Neuronal stem cell (in vitro differentiated cells): ENCODE measurements at regions not wholly inside any gene's neighbourhood (a gene's known extent, or its start where the extent isn't known, plus 50 kb on each side); places are given as distances from the start of the nearest gene placed in this dataset.
A peak's percentile ranks its signal among the peaks of the same experiment; 100 is the strongest.

ENCODE experiments used
- DNase-seq: peaks from one replicate; pipeline ENCODE4 v3.0.0-alpha.2; 2013; ENCODE audit warnings: low spot score
- H2AFZ ChIP-seq: one replicate; pipeline ENCODE4 v1.6.1; 2013; ENCODE audit warnings: mild to moderate bottlenecking, low read length, inconsistent platforms
- H2AK5ac ChIP-seq: 2 replicates; pipeline ENCODE4 v1.6.1; 2013; ENCODE audit warnings: low read depth, mild to moderate bottlenecking, inconsistent platforms, low read length, moderate library complexity, mixed read lengths
- H2BK120ac ChIP-seq: 2 replicates; pipeline ENCODE4 v1.6.1; 2013; ENCODE audit warnings: low read depth, mild to moderate bottlenecking, inconsistent platforms, low read length, moderate library complexity, mixed read lengths
- H2BK12ac ChIP-seq: one replicate; pipeline ENCODE4 v1.6.1; 2013; ENCODE audit warnings: low read length, inconsistent platforms
- H2BK15ac ChIP-seq: 2 replicates; pipeline ENCODE4 v1.6.1; 2013; ENCODE audit warnings: mild to moderate bottlenecking, low read length, inconsistent platforms, mixed read lengths
- H2BK5ac ChIP-seq: one replicate; pipeline ENCODE4 v1.6.1; 2013; ENCODE audit warnings: inconsistent platforms, mild to moderate bottlenecking, low read length, moderate library complexity
- H3K14ac ChIP-seq: one replicate; pipeline ENCODE4 v1.6.1; 2013; ENCODE audit warnings: low read length, inconsistent platforms
- H3K18ac ChIP-seq: 2 replicates; pipeline ENCODE4 v1.6.1; 2013; ENCODE audit warnings: low read length, inconsistent platforms
- H3K23ac ChIP-seq: 2 replicates; pipeline ENCODE4 v1.6.1; 2013; ENCODE audit warnings: low read depth, mild to moderate bottlenecking, mixed read lengths, low read length, inconsistent platforms; ENCODE audit not compliant: poor library complexity
- H3K27ac ChIP-seq: replicated peaks from 3 replicates; pipeline ENCODE4 v1.5.1; 2013; ENCODE audit warnings: low read length, inconsistent platforms
- H3K27me3 ChIP-seq, 3 experiments: 2 replicates each; pipeline ENCODE4 v1.6.1; 2013; ENCODE audit warnings: low read length in 3 of 3, mild to moderate bottlenecking in 2 of 3, inconsistent platforms in 1 of 3, low read depth in 1 of 3, mixed read lengths in 1 of 3, moderate library complexity in 1 of 3; ENCODE audit not compliant: control insufficient read depth in 3 of 3, insufficient read depth in 3 of 3
- H3K36me3 ChIP-seq, 2 donors: replicated peaks in 1 of 2; 2 replicates each; pipeline ENCODE4 v1.6.1; 2013; ENCODE audit warnings: low read length in 2 of 2; ENCODE audit not compliant: control insufficient read depth in 2 of 2, insufficient read depth in 2 of 2
- H3K4ac ChIP-seq: 2 replicates; pipeline ENCODE4 v1.6.1; 2013; ENCODE audit warnings: inconsistent platforms, mild to moderate bottlenecking, low read length, moderate library complexity
- H3K4me1 ChIP-seq, 2 donors: 1 replicate in 1 of 2; 2 replicates in 1 of 2; pipeline ENCODE4 v1.6.1; 2013; ENCODE audit warnings: low read length in 2 of 2, low read depth in 1 of 2; ENCODE audit not compliant: control insufficient read depth in 2 of 2, insufficient read depth in 1 of 2
- H3K4me2 ChIP-seq: one replicate; pipeline ENCODE4 v1.6.1; 2013; ENCODE audit warnings: mild to moderate bottlenecking, low read length, inconsistent platforms; ENCODE audit not compliant: insufficient read depth, poor library complexity, severe bottlenecking
- H3K4me3 ChIP-seq, 2 donors: 2 replicates each; pipeline ENCODE4 v1.5.1; 2013; ENCODE audit warnings: low read length in 2 of 2, mild to moderate bottlenecking in 2 of 2, inconsistent platforms in 1 of 2, moderate library complexity in 1 of 2
- H3K79me1 ChIP-seq: one replicate; pipeline ENCODE4 v1.6.1; 2013; ENCODE audit warnings: low read depth, mild to moderate bottlenecking, inconsistent platforms, low read length, moderate library complexity
- H3K9ac ChIP-seq: one replicate; pipeline ENCODE4 v1.6.1; 2013; ENCODE audit warnings: mild to moderate bottlenecking, low read depth, low read length, inconsistent platforms; ENCODE audit not compliant: poor library complexity
- H3K9me3 ChIP-seq, 2 donors: replicated peaks in 1 of 2; 2 replicates each; pipeline versions ENCODE3 to v1.6.1; 2013; ENCODE audit warnings: low read length in 2 of 2, mild to moderate bottlenecking in 2 of 2, inconsistent platforms in 1 of 2, low read depth in 1 of 2, mixed read lengths in 1 of 2, moderate library complexity in 1 of 2; ENCODE audit not compliant: control insufficient read depth in 2 of 2, insufficient read depth in 1 of 2
- H4K8ac ChIP-seq: one replicate; pipeline ENCODE4 v1.6.1; 2013; ENCODE audit warnings: low read depth, mild to moderate bottlenecking, inconsistent platforms, low read length, moderate library complexity
- H4K91ac ChIP-seq: one replicate; pipeline ENCODE4 v1.6.1; 2013; ENCODE audit warnings: low read length, low read depth, mild to moderate bottlenecking, inconsistent platforms; ENCODE audit not compliant: poor library complexity
- WGBS, 2 donors: extraction: QIAGEN DNeasy Blood & Tissue Kit; methylation state at CpG; one replicate each; pipeline ENCODE4 v1.1.7; 2013; ENCODE audit warnings: missing lambda C conversion rate in 2 of 2, mixed read lengths in 1 of 2; ENCODE audit not compliant: insufficient read length in 2 of 2, insufficient replicate concordance in 1 of 2; ENCODE audit errors: extremely low coverage in 2 of 2; 5-methylcytosine and 5-hydroxymethylcytosine counted together

GRCh38 chr18:7360606-7361170 is 129.8 kb downstream of the LRRC30 start:
- no peaks in the 10 kb centered on the region for H3K36me3 ChIP-seq
- H3K9ac ChIP-seq = no peak overlapping the region
- H3K4me3 ChIP-seq = no peak overlapping the region
- peak overlapping the region; percentile 37 for H2AK5ac ChIP-seq
- H2BK5ac ChIP-seq = no peak overlapping the region
- H3K9me3 ChIP-seq = no peaks in the 10 kb centered on the region
- H2BK12ac ChIP-seq = no peak overlapping the region
- no peaks in the 10 kb centered on the region for H3K27me3 ChIP-seq
- H3K4me2 ChIP-seq = no peak overlapping the region
- peak overlapping the region; percentile 67 for H2BK120ac ChIP-seq
- no peak for DNase-seq
- no peak overlapping the region for H3K4ac ChIP-seq
- H2BK15ac ChIP-seq = no peak overlapping the region
- no peaks in the 10 kb centered on the region for H3K4me1 ChIP-seq
- no peak overlapping the region for H3K18ac ChIP-seq
- no CpG with 5 or more reads among the region's 23 CpGs for WGBS, 2 donors
- H3K23ac ChIP-seq = no peak overlapping the region
- no peak overlapping the region for H2AFZ ChIP-seq
- peaks cover 2% of the 10 kb centered on the region for H3K79me1 ChIP-seq
- H3K27ac ChIP-seq = no peak overlapping the region
- H4K91ac ChIP-seq = no peak overlapping the region
- peak overlapping the region; percentile 38 for H3K14ac ChIP-seq
- H4K8ac ChIP-seq = no peak overlapping the region

DNA sequence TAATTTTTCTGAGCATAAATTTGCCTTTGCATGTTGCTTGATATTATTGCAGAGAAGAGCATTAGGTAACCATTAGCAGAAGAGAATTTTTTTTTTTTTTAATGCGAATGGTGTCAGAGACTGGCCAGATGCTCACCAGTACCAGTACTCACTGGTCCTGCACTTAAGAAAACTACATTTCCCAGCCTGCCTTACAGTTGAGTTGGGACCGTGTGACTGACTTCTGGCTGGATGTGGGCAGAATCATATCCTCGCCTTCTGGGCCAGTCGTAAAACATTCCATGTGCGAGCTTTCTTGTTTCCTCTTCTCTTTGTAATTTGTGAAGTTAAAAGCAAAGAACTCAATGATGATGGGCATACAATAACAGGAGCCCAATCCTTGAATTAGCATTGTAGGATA is 132.4 kb downstream of the LRRC30 start:
- H4K8ac ChIP-seq = no peak overlapping the region

GRCh38 chr18:7366597-7366996 is 135.7 kb downstream of the LRRC30 start:
- Histone ChIP-seq H3K9me3 (no peaks in the 10 kb centered on the region), H2AFZ (no peak overlapping the region), H3K23ac (no peak overlapping the region), H2BK15ac (no peak overlapping the region), H4K91ac (no peak overlapping the region), H3K27me3 (no peaks in the 10 kb centered on the region), H3K9ac (no peak overlapping the region), H2AK5ac (no peak overlapping the region), H3K18ac (peak overlapping the region; percentile 39), H2BK12ac (no peak overlapping the region), H2BK120ac (no peak overlapping the region), H3K79me1 (no peaks in the 10 kb centered on the region), H4K8ac (no peak overlapping the region), H3K27ac (no peak overlapping the region), H3K4me3 (no peak overlapping the region), H3K36me3 (no peaks in the 10 kb centered on the region), H3K4me1 (peaks cover 0 to 4% of the 10 kb centered on the region in 2 donors), H2BK5ac (no peak overlapping the region), H3K14ac (no peak overlapping the region), H3K4me2 (no peak overlapping the region), H3K4ac (no peak overlapping the region)
- WGBS, 2 donors = no CpG with 5 or more reads among the region's 7 CpGs
- DNase-seq = no peak

More for the DNA sequence above, 132.4 kb downstream of the LRRC30 start:
- no peak overlapping the region for H3K23ac ChIP-seq
- H3K27me3 ChIP-seq = no peaks in the 10 kb centered on the region
- no peak overlapping the region for H3K27ac ChIP-seq
- H2AFZ ChIP-seq = no peak overlapping the region
- no peaks in the 10 kb centered on the region for H3K36me3 ChIP-seq
- H2BK15ac ChIP-seq = no peak overlapping the region
- no peaks in the 10 kb centered on the region for H3K4me1 ChIP-seq
- H2AK5ac ChIP-seq = no peak overlapping the region
- H3K4ac ChIP-seq = no peak overlapping the region
- no peak overlapping the region for H3K14ac ChIP-seq
- no peak overlapping the region for H2BK5ac ChIP-seq
- H3K4me2 ChIP-seq = no peak overlapping the region
- no peak overlapping the region for H3K4me3 ChIP-seq
- H3K18ac ChIP-seq = no peak overlapping the region
- no peak overlapping the region for H3K9ac ChIP-seq
- no CpG with 5 or more reads among the region's 5 CpGs for WGBS, 2 donors
- no peaks in the 10 kb centered on the region for H3K9me3 ChIP-seq
- no peak overlapping the region for H2BK120ac ChIP-seq
- peaks cover 2% of the 10 kb centered on the region for H3K79me1 ChIP-seq
- no peak overlapping the region for H2BK12ac ChIP-seq
- no peak for DNase-seq
- no peak overlapping the region for H4K91ac ChIP-seq

DNA sequence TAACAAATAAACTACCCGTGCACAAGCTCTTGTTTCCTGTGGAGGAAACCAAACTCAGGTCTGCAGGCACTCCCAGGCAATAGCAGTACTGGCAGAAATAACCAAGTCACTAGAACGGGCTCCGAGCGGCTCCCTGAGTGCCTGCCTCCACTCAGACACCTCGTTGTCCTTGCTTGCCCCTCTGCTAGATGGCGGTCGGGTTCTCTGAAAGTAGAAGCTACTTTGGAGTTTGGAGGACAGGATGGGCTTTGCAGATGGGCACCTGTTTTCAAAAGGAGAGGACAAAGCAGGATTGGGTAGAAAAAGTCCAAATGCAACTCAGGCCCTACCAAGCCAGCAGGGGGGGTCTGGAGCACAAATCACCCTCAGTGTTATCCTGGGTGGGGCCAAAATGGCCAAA is 136.4 kb downstream of the LRRC30 start:
- Histone ChIP-seq H2BK12ac (no peak overlapping the region), H2AK5ac (no peak overlapping the region), H2BK15ac (no peak overlapping the region), H4K91ac (no peak overlapping the region), H3K27me3 (no peaks in the 10 kb centered on the region), H3K9ac (no peak overlapping the region), H3K4me3 (no peak overlapping the region), H2AFZ (no peak overlapping the region), H3K79me1 (no peaks in the 10 kb centered on the region), H3K9me3 (no peaks in the 10 kb centered on the region), H3K4me1 (peaks cover 0 to 4% of the 10 kb centered on the region in 2 donors), H3K14ac (no peak overlapping the region), H3K4me2 (no peak overlapping the region), H4K8ac (no peak overlapping the region), H3K4ac (no peak overlapping the region), H3K27ac (no peak overlapping the region), H3K36me3 (no peaks in the 10 kb centered on the region), H3K23ac (no peak overlapping the region), H2BK120ac (no peak overlapping the region), H2BK5ac (no peak overlapping the region), H3K18ac (no peak overlapping the region)
- no peak for DNase-seq
- no CpG with 5 or more reads among the region's 7 CpGs for WGBS, 2 donors
